ENCODE measurements at regions not wholly inside any gene's neighbourhood (a gene's known extent, or its start where the extent isn't known, plus 50 kb on each side); places are given as distances from the start of the nearest gene placed in this dataset.

DNA sequence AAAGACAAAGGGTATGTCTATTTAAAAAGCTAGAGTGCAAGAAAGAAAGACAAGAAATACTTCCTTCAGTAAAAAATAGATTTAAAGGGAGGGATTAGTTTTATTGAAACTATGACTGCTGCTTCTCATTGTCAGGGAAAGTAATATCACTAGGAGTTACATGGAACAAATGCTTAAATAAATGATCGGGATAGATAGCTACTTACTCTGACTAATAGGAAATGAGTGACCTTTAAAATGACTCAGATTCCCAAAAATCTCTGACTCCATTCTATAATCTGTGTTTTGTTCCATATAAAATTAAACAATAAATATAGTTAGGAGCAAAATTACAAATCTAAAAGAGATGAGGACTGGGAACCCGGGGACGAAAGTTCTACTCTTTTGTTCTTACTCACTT, 669.3 kb downstream of the NR4A2 start:
- TF ChIP-seq CTCF (IDR thresholded peaks at IDR 0.05) (no peak), POLR2A (IDR thresholded peaks at IDR 0.05) (no peak), POLR2AphosphoS5 (IDR thresholded peaks at IDR 0.05) (no peak), EP300 (IDR thresholded peaks at IDR 0.05) (no peak)

All from gastroesophageal sphincter (tissue), 3 donors.